CMK (cell line): ENCODE measurements at regions not wholly inside any gene's neighbourhood (a gene's known extent, or its start where the extent isn't known, plus 50 kb on each side); places are given as distances from the start of the nearest gene placed in this dataset.

Source experiments
- DNase-seq: peaks from one replicate; pipeline ENCODE4 v3.0.0-alpha.2; 2010; ENCODE audit warnings: low read depth

DNA sequence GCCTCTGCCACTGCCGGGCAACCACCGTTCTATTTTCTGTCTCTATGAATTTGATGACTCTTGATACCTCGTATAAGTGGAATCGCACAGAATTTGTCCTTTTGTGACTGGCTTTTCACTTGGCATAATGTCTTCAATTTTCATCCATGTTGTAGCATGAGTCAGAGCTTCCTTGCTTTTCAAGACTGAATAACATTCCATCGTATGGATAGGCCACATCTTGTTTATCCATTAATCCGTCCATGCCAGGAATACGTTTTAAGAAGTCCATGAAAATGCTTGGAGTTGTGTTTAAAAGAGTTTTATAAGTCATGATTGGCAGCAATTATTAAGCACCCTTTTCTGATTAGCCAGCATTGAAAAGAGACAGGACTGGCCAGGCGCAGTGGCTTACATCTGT lies 53.6 kb upstream of the CLDN10 start:
- no peak for DNase-seq

DNA sequence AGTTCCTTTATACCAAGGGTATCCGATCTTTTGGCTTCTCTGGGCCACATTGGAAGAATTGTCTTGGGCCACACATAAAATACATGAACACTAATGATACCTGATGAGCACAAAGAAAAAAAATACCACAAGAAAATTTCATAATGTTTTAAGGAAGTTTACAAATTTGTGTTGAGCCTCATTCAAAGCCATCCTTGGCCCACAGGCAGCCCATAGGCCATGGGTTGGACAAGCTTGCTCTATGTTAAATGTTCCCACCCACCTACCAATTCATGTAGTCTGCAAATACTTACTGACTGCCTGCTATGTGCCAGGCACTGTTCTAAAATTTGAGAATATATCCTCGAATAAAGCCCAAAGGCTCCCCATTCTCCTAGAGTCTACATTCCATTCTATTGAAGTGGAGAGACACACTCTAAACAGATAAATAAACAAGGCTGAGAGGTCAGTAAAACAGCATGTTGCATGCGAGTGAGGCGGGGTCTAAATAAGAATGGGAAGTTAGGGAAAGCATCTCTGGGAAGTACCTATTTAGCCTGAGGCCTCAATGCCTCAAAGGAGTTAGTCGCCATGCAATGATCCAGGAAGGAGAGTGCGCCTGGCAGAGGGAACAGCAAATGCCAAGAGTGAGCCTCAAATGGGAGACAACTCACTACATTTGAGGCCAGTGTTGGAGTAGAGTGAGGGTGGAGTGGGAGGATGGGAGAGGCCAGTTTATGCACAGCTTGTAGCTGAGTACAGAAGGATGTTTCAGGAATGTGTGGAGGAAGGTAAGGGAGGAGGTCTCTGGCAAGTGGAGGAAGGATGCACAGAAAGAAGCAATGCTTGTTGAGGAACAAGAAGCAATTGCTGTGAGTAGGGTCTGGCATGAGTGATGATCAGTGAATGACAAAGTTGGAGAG lies 52.5 kb upstream of the CLDN10 start:
- no peak for DNase-seq

DNA sequence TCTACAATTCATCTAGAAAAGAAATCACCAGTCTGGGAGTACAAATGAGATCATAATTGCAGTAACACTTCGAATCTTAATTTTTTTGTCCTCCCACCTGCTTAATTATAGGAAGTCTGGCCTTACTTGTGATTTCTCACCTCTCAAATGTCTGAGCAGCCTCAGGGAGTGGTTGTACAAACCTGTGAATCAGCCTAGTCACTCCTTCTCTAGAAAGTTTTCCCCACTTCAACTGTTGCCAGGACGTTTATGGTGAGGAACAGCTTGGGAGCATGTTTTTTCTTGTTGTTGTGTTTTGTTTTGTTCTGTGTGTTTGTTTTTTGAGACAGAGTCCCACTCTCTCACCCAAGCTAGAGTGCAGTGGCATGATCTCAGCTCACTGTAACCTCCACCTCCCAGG lies 50.3 kb upstream of the CLDN10 start:
- no peak for DNase-seq
